B cell (primary cell): ENCODE measurements at regions not wholly inside any gene's neighbourhood (a gene's known extent, or its start where the extent isn't known, plus 50 kb on each side); places are given as distances from the start of the nearest gene placed in this dataset.
"Not testable (repeated sequence)": the region's sequence is repeated elsewhere in the genome, so short reads cannot be mapped to it uniquely, and the experiment has no call there.

ENCODE experiments used
- ATAC-seq: fragments of 200-7000 bp; cut with Tn5 transposase; one replicate; pipeline ENCODE4 v1.10.0; 2021; ENCODE audit warnings: low read depth, mild to moderate bottlenecking, moderate number of reproducible peaks, moderate library complexity
- CTCF ChIA-PET: fragments of 350-600 bp; sonication (Branson Sonifier 250); formaldehyde crosslinking; loops from one replicate; lab custom pipeline; 2021; ENCODE audit warnings: antibody characterized with exemption, inconsistent platforms; lab: Charles Lee
- POLR2A ChIA-PET: fragments of 350-600 bp; sonication (Branson Sonifier 250); formaldehyde crosslinking; loops from one replicate; lab custom pipeline; 2021; ENCODE audit warnings: antibody characterized with exemption; lab: Charles Lee
- DNase-seq: peaks from one replicate; pipeline ENCODE4 v3.0.0; 2013
- H2AFZ ChIP-seq: 2 replicates; pipeline ENCODE4 v1.6.1; 2012; ENCODE audit warnings: mild to moderate bottlenecking, low read depth, low read length; ENCODE audit not compliant: insufficient read depth, poor library complexity, severe bottlenecking
- H3K27ac ChIP-seq, 2 donors: 1 replicate in 1 of 2; 2 replicates in 1 of 2; pipeline ENCODE4 v1.5.1; 2012 to 2013; ENCODE audit warnings: low read length in 2 of 2, mild to moderate bottlenecking in 2 of 2, moderate library complexity in 1 of 2
- H3K27me3 ChIP-seq, 4 experiments: fragments of 200-600 bp in 1 of 4; sonication (generic) in 1 of 4; replicated peaks in 1 of 4; 1 replicate in 2 of 4; 2 replicates in 2 of 4; pipeline versions ENCODE4 v1.6.1 to v1.7.0; 2013 to 2016; ENCODE audit warnings: low read length in 3 of 4, mild to moderate bottlenecking in 2 of 4, mixed read lengths in 1 of 4, moderate library complexity in 1 of 4; ENCODE audit not compliant: insufficient read depth in 4 of 4, control insufficient read depth in 3 of 4; ENCODE audit errors: control extremely low read depth in 1 of 4
- H3K36me3 ChIP-seq, 2 experiments: replicated peaks in 1 of 2; 1 replicate in 1 of 2; 2 replicates in 1 of 2; pipeline versions ENCODE4 v1.6.1 to v1.7.1; 2013; ENCODE audit warnings: low read length in 1 of 2; ENCODE audit not compliant: insufficient read depth in 2 of 2, control insufficient read depth in 1 of 2; ENCODE audit errors: control extremely low read depth in 1 of 2, extremely low read depth in 1 of 2
- H3K4me1 ChIP-seq, 2 donors: fragments of 200-600 bp in 1 of 2; sonication (generic) in 1 of 2; 1 replicate in 1 of 2; 2 replicates in 1 of 2; pipeline versions ENCODE4 v1.5.1 to v1.6.1; 2013 to 2017; ENCODE audit warnings: low read length in 2 of 2; ENCODE audit not compliant: control insufficient read depth in 2 of 2, insufficient read depth in 2 of 2
- H3K4me2 ChIP-seq: replicated peaks from 2 replicates; pipeline ENCODE3; 2012; ENCODE audit warnings: mild to moderate bottlenecking, low read depth, low read length; ENCODE audit not compliant: poor library complexity, severe bottlenecking
- H3K4me3 ChIP-seq, 5 experiments: fragments of 200-600 bp in 1 of 5; sonication (generic) in 1 of 5; 1 replicate in 3 of 5; 2 replicates in 2 of 5; pipeline versions ENCODE4 v1.5.1 to v1.7.0; 2011 to 2016; ENCODE audit warnings: low read length in 4 of 5, mild to moderate bottlenecking in 4 of 5, low read depth in 2 of 5, control low read depth in 1 of 5, moderate library complexity in 1 of 5; ENCODE audit not compliant: insufficient read depth in 1 of 5; ENCODE audit errors: control extremely low read depth in 1 of 5, extremely low read depth in 1 of 5
- H3K79me2 ChIP-seq: fragments of 200-600 bp; sonication (generic); one replicate; pipeline ENCODE4 v1.6.0; 2016; ENCODE audit warnings: low read length; ENCODE audit not compliant: control insufficient read depth, insufficient read depth
- H3K9ac ChIP-seq: fragments of 200-600 bp; sonication (generic); 2 replicates; pipeline ENCODE4 v1.6.1; 2017; ENCODE audit warnings: mild to moderate bottlenecking, low read length, moderate library complexity
- H3K9me3 ChIP-seq, 3 donors: one replicate each; pipeline versions ENCODE4 v1.6.1 to v1.7.1; 2013; ENCODE audit warnings: low read length in 2 of 3; ENCODE audit not compliant: control insufficient read depth in 2 of 3, insufficient read depth in 1 of 3; ENCODE audit errors: control extremely low read depth in 1 of 3
- H4K20me1 ChIP-seq: 2 replicates; pipeline ENCODE4 v1.6.0; 2012; ENCODE audit warnings: mild to moderate bottlenecking, low read length; ENCODE audit not compliant: insufficient read depth, control insufficient read depth, poor library complexity, severe bottlenecking
- H3K27ac Mint-ChIP-seq: one replicate; pipeline ENCODE4 v1.8.0; 2021; ENCODE audit warnings: mixed read lengths
- H3K27me3 Mint-ChIP-seq: one replicate; pipeline ENCODE4 v1.8.0; 2021; ENCODE audit warnings: mixed read lengths
- H3K4me1 Mint-ChIP-seq: one replicate; pipeline ENCODE4 v1.8.0; 2021; ENCODE audit warnings: mixed read lengths
- H3K4me3 Mint-ChIP-seq: one replicate; pipeline ENCODE4 v1.8.0; 2021; ENCODE audit warnings: mixed read lengths
- H3K9me3 Mint-ChIP-seq: one replicate; pipeline ENCODE4 v1.8.0; 2022; ENCODE audit warnings: mixed read lengths; ENCODE audit not compliant: insufficient read depth
- EZH2 ChIP-seq: IDR thresholded peaks from 2 replicates; pipeline ENCODE4 v1.6.1; 2012; ENCODE audit warnings: borderline replicate concordance, low read depth, mild to moderate bottlenecking, moderate library complexity, low read length; ENCODE audit not compliant: insufficient read depth, poor library complexity, severe bottlenecking
- WGBS: methylation state at CpG from one replicate; pipeline ENCODE4 v1.1.5; 2013; ENCODE audit warnings: missing lambda C conversion rate; ENCODE audit not compliant: insufficient coverage; 5-methylcytosine and 5-hydroxymethylcytosine counted together
- intact Hi-C: fragments of 100-400 bp; cut with micrococcal nuclease; formaldehyde crosslinking; loops from one replicate; pipeline ENCODE4 v1.10.0; 2022
- TF ChIP-seq, protein P1 (sequence below): fragments of 200-600 bp; IDR thresholded peaks from one replicate; pipeline ENCODE4 v1.8.0; 2022; ENCODE audit warnings: antibody characterized with exemption, mild to moderate bottlenecking

DNA sequence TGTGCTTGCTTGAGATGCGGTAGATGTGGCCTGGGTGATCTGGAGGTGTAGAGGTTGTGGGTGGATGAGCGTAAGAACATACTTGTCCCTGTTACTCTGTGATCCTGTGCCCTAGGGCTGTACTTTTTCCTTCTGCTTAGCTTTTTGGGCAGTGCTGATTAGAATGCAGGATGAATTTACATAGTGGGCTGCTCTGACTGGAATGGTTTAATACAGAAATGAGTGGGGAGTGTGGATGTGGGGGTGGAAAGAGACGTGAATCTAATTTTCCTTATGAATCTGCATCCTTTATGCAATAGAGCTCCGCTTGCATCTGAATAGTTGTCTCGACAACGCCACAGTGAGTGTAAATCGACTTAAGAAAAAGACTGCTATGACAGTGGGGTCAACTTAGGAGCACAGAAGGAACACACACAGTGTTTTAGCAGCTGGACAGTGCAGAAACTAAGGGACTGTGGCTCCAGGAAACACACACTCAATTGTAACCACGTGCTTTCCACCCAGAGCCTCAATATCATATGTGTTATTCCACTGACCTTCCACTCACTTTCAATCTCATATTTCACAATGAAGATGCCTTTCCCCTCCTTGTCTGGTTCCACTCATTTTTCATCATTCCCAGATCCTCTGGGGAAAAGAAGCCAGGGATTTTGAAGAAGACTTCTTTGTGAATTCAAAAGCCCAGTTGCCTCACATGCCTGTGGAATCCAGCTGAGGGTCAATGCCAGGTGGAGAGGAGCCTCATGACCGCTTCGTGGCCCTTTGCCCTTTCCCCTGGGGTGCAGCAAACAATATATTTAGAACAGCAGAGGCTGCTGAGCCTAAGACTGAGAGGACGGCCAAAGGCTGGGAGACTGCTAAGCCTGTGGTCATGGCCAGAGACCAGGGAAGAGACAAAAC lies 91.4 kb downstream of the BMP15 start:
- H3K9me3 ChIP-seq, H3K4me1 ChIP-seq, H4K20me1 ChIP-seq, H3K79me2 ChIP-seq, intact Hi-C loops, H3K36me3 ChIP-seq, H3K27ac ChIP-seq, H3K4me2 ChIP-seq, H3K4me3 ChIP-seq, H3K4me3 Mint-ChIP-seq, H2AFZ ChIP-seq, H3K27ac Mint-ChIP-seq, DNase-seq, POLR2A ChIA-PET, CTCF ChIA-PET, H3K9ac ChIP-seq, ATAC-seq, H3K27me3 Mint-ChIP-seq, H3K27me3 ChIP-seq, H3K4me1 Mint-ChIP-seq, H3K9me3 Mint-ChIP-seq: not testable (repeated sequence)
- WGBS = 93% methylated on average over 5 of the region's 11 CpGs

- TF ChIP-seq, protein P1, sequence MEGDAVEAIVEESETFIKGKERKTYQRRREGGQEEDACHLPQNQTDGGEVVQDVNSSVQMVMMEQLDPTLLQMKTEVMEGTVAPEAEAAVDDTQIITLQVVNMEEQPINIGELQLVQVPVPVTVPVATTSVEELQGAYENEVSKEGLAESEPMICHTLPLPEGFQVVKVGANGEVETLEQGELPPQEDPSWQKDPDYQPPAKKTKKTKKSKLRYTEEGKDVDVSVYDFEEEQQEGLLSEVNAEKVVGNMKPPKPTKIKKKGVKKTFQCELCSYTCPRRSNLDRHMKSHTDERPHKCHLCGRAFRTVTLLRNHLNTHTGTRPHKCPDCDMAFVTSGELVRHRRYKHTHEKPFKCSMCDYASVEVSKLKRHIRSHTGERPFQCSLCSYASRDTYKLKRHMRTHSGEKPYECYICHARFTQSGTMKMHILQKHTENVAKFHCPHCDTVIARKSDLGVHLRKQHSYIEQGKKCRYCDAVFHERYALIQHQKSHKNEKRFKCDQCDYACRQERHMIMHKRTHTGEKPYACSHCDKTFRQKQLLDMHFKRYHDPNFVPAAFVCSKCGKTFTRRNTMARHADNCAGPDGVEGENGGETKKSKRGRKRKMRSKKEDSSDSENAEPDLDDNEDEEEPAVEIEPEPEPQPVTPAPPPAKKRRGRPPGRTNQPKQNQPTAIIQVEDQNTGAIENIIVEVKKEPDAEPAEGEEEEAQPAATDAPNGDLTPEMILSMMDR = no peak
- no peak for TF ChIP-seq EZH2
- Histone ChIP-seq H3K79me2 (no peaks in the 10 kb centered on the region), H3K27me3 (no peaks in the 10 kb centered on the region), H3K9ac (no peak overlapping the region), H3K27ac (no peak overlapping the region), H3K4me1 (no peaks in the 10 kb centered on the region), H4K20me1 (no peaks in the 10 kb centered on the region), H3K4me2 (no peak overlapping the region), H2AFZ (no peak overlapping the region), H3K36me3 (no peaks in the 10 kb centered on the region), H3K4me3 (no peak overlapping the region), H3K9me3 (no peaks in the 10 kb centered on the region)
- H3K27ac Mint-ChIP-seq = no peak overlapping the region
- POLR2A ChIA-PET = no interaction called here
- H3K4me1 Mint-ChIP-seq = no peaks in the 10 kb centered on the region
- no peaks in the 10 kb centered on the region for H3K27me3 Mint-ChIP-seq
- intact Hi-C loops = no loop called here
- DNase-seq (no peak), ATAC-seq (no peak)
- no peak overlapping the region for H3K4me3 Mint-ChIP-seq
- H3K9me3 Mint-ChIP-seq = no peaks in the 10 kb centered on the region
- CTCF ChIA-PET = no interaction called here
These were observed 95.5 kb downstream of the BMP15 start for GRCh38 chrX:51006064-51006463.
